ENCODE measurements at regions not wholly inside any gene's neighbourhood (a gene's known extent, or its start where the extent isn't known, plus 50 kb on each side); places are given as distances from the start of the nearest gene placed in this dataset.

- no peaks in the 10 kb centered on the region for H3K9me3 ChIP-seq (ENCODE audit: low read depth)
- H3K36me3 ChIP-seq (ENCODE audit: low read depth), result no peaks in the 10 kb centered on the region
- H4K20me1 ChIP-seq (ENCODE audit: insufficient read depth), result no peaks in the 10 kb centered on the region
- H2AFZ ChIP-seq, result no peak overlapping the region
- H3F3A ChIP-seq (ENCODE audit: insufficient read depth), result no peaks in the 10 kb centered on the region
- no peak overlapping the region for H3K4me2 ChIP-seq (ENCODE audit: unreplicated experiment)
- H3K9me2 ChIP-seq (ENCODE audit: insufficient read depth), result no peaks in the 10 kb centered on the region; the same call in 1 of the 2 replicates
- TF ChIP-seq EZH2phosphoT487 (IDR thresholded peaks at IDR 0.05; ENCODE audit: insufficient read depth, low read depth), result no peak
- no peak for TF ChIP-seq EZH2 (IDR thresholded peaks at IDR 0.05; ENCODE audit: insufficient read depth, poor library complexity, severe bottlenecking)
- no peak for DNase-seq
- no peaks in the 10 kb centered on the region for H3K4me1 ChIP-seq (ENCODE audit: insufficient read depth)
- 69 to 83% methylated on average over 2 of the region's 2 CpGs for WGBS, 2 experiments (ENCODE audit: low coverage in 1 of 2, low lambda C conversion rate in 2 of 2, missing lambda C conversion rate in 2 of 2)
- in situ Hi-C loops (cut with MboI), result no loop called here
- H3K79me2 ChIP-seq (ENCODE audit: insufficient read depth), result no peaks in the 10 kb centered on the region
- H3K27ac ChIP-seq, result no peak overlapping the region
- H3K4me3 ChIP-seq, result no peak overlapping the region
- H3K9ac ChIP-seq, result no peak overlapping the region
- H3K27me3 ChIP-seq (replicated peaks; ENCODE audit: insufficient read depth), result no peaks in the 10 kb centered on the region
Observed at GRCh38 chr13:77817521-77817920, 101.1 kb downstream of the EDNRB start.

GRCh38 chr13:77815330-77815729, 103.3 kb downstream of the EDNRB start:
- WGBS, 2 experiments (ENCODE audit: low coverage in 1 of 2, low lambda C conversion rate in 2 of 2, missing lambda C conversion rate in 2 of 2), result 87 to 92% methylated on average over 5 of the region's 5 CpGs
- DNase-seq, result no peak
- Histone ChIP-seq H4K20me1 (ENCODE audit: insufficient read depth) (no peaks in the 10 kb centered on the region), H3K4me3 (no peak overlapping the region), H3K27ac (no peak overlapping the region), H3K9me2 (ENCODE audit: insufficient read depth) (no peaks in the 10 kb centered on the region), H3K9me3 (ENCODE audit: low read depth) (no peaks in the 10 kb centered on the region), H3K4me1 (ENCODE audit: insufficient read depth) (no peaks in the 10 kb centered on the region), H3K36me3 (ENCODE audit: low read depth) (no peaks in the 10 kb centered on the region), H3K4me2 (ENCODE audit: unreplicated experiment) (no peak overlapping the region), H3K79me2 (ENCODE audit: insufficient read depth) (no peaks in the 10 kb centered on the region), H3K9ac (no peak overlapping the region), H3K27me3 (replicated peaks; ENCODE audit: insufficient read depth) (no peaks in the 10 kb centered on the region), H2AFZ (no peak overlapping the region), H3F3A (ENCODE audit: insufficient read depth) (no peaks in the 10 kb centered on the region)
- in situ Hi-C loops (cut with MboI), result no loop called here
- no peak for TF ChIP-seq EZH2phosphoT487 (IDR thresholded peaks at IDR 0.05; ENCODE audit: insufficient read depth, low read depth)
- TF ChIP-seq EZH2 (IDR thresholded peaks at IDR 0.05; ENCODE audit: insufficient read depth, poor library complexity, severe bottlenecking), result no peak

Data from GM23248 (cell line).